Fibroblast of skin of right quadriceps (primary cell): ENCODE measurements at regions not wholly inside any gene's neighbourhood (a gene's known extent, or its start where the extent isn't known, plus 50 kb on each side); places are given as distances from the start of the nearest gene placed in this dataset.

ENCODE experiments used
- DNase-seq: peaks from one replicate; pipeline ENCODE4 v3.0.0-alpha.2; 2013

DNA sequence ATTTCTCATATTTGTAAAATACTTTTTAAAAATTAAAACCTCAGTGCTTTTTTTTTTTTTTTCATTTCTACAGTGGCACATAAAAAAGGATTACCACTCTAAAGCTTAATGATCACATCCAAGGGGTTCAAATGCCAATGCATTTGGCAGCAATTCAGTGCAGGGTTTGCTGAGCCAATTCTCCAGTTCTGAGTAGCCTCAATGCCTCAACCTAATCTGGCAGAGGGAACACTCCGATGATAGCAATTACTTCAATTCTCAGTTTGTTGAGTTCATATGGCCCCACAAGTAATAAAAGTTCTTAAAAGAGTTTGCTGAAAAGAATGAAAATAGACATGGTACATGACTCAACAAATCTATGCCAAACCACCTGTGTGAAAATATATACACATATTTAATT, 79.3 kb upstream of the RBMS3 start:
- no peak for DNase-seq

DNA sequence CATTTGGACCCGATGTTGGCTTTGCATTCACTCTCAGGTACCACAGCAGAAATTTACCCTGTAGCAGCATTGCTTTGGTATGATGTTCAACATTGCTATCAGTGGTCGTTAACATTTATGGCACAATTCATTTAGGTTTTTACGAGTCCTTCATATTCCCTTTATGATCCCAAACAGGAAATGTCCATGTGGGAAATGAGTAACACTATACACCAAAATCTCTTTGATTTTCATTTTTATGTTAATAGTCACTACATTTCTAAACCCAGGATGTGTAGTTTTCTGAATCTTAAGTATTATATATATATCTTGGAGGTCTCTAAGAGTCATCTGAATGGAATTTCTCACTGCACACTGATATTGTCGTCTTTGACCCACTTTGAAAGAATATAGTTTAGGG, 78.5 kb upstream of the RBMS3 start:
- peak; percentile 87 for DNase-seq

DNA sequence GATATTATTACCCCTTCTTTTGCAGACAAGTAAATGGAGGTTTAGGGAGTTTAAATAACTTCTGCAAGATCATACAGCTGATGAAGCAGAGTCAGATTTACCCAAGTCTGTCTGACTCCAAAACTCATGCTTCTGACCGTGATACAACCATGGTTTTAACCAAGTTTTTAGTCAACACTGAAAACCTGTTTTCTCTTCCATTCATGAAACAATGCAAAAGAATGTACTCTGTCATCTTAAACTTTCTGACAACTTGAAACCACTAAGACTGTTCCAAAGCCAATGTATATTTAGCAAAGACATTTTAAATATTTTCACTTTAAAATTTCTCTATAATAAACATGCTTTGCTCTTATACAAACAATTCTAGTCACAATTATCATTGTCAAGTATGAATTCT, 77.0 kb upstream of the RBMS3 start:
- DNase-seq: peak; percentile 45

DNA sequence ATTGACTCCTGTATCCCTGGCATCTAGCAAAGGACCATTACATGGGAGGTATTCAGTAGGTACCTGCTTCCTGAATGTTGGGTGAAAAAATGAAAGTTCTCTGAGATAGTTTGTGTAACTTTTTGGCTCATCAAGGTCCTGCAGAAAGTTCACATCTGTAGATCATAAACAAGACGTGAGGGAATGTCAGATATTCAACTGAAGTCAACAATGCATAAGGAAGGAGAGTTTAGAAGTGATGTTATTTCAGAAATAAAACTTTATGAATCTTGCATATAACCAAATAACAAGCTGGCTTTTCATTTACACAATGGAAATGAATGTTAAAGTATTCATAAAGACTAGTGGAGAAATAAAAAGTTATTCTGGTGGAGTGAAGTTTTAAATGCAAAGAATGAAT, 73.4 kb upstream of the RBMS3 start:
- no peak for DNase-seq

DNA sequence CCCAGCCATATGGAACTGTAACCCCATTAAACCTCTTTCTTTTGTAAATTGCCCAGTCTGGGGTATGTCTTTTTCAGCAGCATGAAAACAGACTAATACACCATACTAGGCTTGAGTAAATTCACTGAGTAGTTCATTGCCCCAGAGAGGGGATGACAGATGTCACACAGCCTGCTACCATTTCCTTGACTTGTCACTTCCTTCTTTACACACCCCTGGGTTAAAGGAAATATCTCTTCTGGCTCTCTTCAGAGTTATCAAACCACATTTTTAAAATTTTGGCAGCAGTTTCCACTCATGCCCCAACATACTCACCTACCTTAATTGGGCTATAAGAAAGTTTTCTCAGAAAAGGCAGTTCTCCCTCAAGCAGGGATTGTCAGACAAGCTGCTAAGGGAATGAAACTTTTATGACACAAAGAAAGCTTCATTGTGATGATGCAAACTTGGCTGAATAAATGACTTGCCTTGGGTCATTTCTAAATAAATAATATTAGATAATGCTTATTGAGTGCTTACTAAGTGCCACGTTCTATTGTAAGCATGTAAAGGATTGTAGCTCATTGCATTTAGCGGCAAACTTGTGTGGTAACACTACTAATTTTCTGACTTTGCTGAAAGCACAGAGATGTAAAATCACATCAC, 68.0 kb upstream of the RBMS3 start:
- DNase-seq: no peak

DNA sequence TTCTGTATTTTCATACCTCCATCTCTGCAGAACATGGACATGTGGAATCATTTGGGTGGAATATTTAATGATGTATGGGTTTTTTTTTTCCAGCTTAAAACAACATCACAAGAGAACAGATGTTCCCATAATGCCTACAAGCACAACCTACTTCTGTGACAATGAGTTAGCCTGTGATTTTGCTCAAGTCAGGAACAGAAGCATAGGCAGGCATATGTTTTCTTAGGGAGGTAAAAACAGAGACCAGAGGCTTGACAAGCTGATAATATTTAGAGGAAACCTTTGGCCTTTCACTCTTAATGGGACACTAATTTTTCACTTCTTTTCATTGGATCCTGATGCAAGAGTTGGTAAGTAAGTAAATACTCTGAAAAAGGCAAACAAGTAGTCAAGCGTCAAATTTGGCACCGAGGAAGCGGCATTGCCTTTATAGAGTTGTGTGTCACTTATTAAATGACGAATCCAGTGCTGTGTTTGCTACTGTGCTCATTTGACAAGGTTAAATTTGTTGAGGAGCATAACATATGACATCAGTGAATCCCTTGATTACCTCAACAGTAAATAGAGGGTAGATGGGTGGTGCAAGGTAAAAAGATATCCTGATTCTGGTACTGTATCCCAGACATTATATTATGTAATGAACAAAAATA, 66.7 kb upstream of the RBMS3 start:
- no peak for DNase-seq

DNA sequence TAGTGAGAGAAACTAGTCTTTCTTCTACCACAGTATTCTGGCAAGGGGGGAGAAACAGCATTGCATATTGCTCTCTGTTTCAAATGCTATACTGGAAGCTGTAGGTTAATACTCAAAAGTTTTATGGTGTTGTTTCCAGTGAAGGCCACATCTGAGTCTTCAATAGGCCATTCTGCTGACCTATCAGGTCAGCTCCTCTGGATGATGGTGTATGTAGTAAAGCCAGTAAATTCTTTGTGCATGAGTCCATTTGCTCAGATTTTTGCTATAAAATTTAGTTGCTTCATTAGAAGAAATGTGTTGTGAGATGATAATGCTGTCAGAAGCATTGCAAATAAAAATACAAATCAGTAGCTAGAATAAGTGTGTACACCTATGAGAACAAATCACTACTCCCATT, 64.9 kb upstream of the RBMS3 start:
- no peak for DNase-seq

DNA sequence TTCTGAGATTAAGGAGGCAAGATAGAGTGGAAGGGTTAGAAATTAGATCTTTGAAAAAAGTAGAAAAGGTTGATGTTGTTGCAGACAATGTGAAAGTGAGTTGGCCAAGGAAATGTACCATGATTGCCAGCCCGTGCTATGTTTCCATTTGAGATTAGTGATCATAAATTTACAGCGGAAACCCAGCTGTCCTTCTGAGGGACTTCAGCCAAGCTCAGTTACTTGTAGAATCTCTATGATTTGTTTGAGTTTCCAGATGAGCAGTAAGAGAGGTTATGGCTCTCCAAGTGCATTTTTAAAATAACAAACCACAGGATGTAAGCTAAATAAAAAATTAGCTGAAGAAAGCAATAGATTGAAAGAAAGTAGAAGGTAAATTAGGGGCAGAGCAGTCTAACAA, 54.2 kb upstream of the RBMS3 start:
- DNase-seq: no peak

DNA sequence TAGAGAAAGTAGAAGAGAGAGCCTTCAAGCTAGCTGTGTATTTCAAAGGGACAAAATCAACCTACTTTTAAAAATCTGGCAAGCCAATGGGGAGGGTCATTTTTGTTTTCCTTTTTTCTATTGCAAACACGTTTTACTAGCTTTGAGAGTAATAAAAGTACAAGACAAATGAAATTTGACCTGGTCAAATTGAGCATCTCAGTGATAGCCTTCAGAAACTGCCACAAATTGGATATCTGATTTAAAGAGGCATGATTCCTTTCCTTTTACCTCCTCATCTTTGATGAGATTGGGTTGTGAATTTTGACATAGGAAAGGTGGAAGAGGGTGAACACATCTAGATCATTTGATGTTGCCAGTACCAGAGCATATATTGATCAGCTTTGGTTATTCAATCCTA, 53.6 kb upstream of the RBMS3 start:
- DNase-seq: no peak
